Testis (tissue), 2 donors: ENCODE measurements at regions not wholly inside any gene's neighbourhood (a gene's known extent, or its start where the extent isn't known, plus 50 kb on each side); places are given as distances from the start of the nearest gene placed in this dataset.

Experiments used
- DNase-seq: peaks from one replicate; pipeline ENCODE4 v3.0.0-alpha.2; 2019
- H3K27ac ChIP-seq, 2 donors: fragments of 200-600 bp; sonication (generic); one replicate each; pipeline ENCODE4 v1.5.1; 2019
- H3K27me3 ChIP-seq: fragments of 200-600 bp; sonication (generic); one replicate; pipeline ENCODE4 v1.5.1; 2019
- H3K36me3 ChIP-seq: fragments of 200-600 bp; sonication (generic); one replicate; pipeline ENCODE4 v1.5.1; 2017; ENCODE audit warnings: low read depth; ENCODE audit errors: missing control alignments
- H3K4me1 ChIP-seq: fragments of 200-600 bp; sonication (generic); one replicate; pipeline ENCODE4 v1.5.1; 2019
- H3K4me3 ChIP-seq, 2 donors: fragments of 200-600 bp; sonication (generic); one replicate each; pipeline ENCODE4 v1.5.1; 2017 to 2019
- H3K9me3 ChIP-seq: fragments of 200-600 bp; sonication (generic); one replicate; pipeline ENCODE4 v1.5.1; 2017
- CTCF ChIP-seq, 3 experiments: fragments of 450-650 bp in 2 of 3; fragments of 200-600 bp in 1 of 3; sonication (generic) in 1 of 3; IDR thresholded peaks; one replicate each; pipeline ENCODE4 v1.5.1; 2016 to 2019; ENCODE audit warnings: antibody characterized with exemption in 3 of 3, mild to moderate bottlenecking in 2 of 3, moderate library complexity in 1 of 3
- POLR2A ChIP-seq: fragments of 450-650 bp; IDR thresholded peaks from one replicate; pipeline ENCODE4 v1.6.1; 2017; ENCODE audit warnings: antibody characterized with exemption, mild to moderate bottlenecking, moderate library complexity
- WGBS, 2 donors: methylation state at CpG; one replicate each; pipeline ENCODE4 v1.1.5; 2018; 5-methylcytosine and 5-hydroxymethylcytosine counted together
- intact Hi-C: fragments of 100-400 bp; cut with DNase I; formaldehyde crosslinking; loops from one replicate; pipeline ENCODE4 v1.15.1; 2023; ENCODE audit warnings: low total_unique reads

DNA sequence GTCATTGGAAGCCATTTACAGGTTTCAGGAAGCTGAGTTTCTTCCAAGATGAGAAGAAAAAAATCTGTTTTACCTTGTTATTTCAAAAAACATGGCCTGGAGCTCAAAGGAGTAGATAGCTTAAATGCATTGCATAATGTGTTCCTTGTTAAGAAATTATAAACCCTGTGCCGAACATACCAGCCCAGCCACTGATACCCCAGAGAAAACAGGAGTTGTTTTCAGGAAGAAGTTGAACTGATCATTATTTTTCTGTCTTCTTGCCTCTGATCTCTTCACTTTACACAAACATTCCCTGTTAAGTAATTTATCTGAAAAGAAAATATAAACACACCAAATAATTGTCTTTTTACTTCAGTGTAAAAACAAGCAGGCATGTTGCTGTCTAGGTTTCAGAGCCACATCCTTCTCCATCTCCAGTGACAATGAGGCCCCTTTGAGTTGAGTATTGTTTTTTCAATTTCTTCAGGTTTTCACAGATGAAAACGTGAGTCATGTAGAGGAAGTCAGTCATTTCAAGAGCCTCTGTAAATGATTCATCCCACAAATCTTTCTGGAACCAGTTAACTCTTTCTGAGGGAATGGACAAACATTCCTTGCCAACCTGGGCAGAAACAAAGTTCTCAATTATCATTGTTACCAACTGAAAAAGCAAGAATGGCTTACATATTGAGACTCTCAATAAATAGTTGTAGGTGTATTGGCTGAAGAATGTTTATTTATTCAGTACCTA lies 244.2 kb downstream of the IPMK start:
- H3K27me3 ChIP-seq = no peaks in the 10 kb centered on the region
- no peak overlapping the region for H3K27ac ChIP-seq
- WGBS, 2 donors = 8 to 36% methylated on average over 2 of the region's 2 CpGs
- intact Hi-C loops = no loop called here
- no peaks in the 10 kb centered on the region for H3K9me3 ChIP-seq
- TF ChIP-seq CTCF (IDR thresholded peaks at IDR 0.05) = no peak
- no peak for TF ChIP-seq POLR2A
- H3K36me3 ChIP-seq = no peaks in the 10 kb centered on the region
- no peak for DNase-seq
- no peaks in the 10 kb centered on the region for H3K4me1 ChIP-seq
- no peak overlapping the region for H3K4me3 ChIP-seq

DNA sequence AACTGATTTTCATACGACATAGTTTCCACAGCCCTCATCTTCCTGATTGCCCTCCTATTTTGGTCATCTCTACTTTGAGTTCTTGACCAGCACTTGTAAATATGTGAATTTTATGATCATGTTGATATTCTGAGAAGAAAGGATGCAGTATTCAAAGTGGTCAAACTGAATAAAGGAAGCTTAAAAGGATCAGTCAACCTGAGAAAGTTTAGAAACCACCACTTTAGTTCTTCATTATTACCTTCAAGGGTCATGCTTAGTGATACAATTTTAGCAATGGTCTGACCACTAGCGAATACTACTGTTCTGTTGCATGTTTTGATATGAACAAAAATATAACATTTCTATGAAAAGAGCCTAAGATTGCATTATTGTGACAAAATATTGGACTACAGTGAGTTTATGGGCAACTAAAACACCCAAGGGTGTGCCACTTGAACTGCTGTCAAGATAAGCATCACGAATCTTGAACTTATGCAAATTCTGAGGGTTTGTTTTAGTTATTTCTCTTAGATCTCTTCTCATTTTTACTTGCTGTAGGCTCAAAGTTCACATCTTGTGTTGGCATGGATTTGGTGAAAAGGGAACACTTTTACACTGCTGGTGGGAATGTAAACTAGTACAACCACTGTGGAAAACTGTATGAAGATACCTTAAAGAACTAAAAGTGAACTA lies 247.7 kb downstream of the IPMK start:
- no peak for DNase-seq
- no peak overlapping the region for H3K27ac ChIP-seq
- TF ChIP-seq POLR2A = no peak
- TF ChIP-seq CTCF (IDR thresholded peaks at IDR 0.05) = no peak
- WGBS, 2 donors = 85 to 87% methylated on average over 3 of the region's 3 CpGs
- no peaks in the 10 kb centered on the region for H3K36me3 ChIP-seq
- intact Hi-C loops = no loop called here
- no peaks in the 10 kb centered on the region for H3K9me3 ChIP-seq
- H3K4me1 ChIP-seq = no peaks in the 10 kb centered on the region
- H3K27me3 ChIP-seq = no peaks in the 10 kb centered on the region
- no peak overlapping the region for H3K4me3 ChIP-seq

DNA sequence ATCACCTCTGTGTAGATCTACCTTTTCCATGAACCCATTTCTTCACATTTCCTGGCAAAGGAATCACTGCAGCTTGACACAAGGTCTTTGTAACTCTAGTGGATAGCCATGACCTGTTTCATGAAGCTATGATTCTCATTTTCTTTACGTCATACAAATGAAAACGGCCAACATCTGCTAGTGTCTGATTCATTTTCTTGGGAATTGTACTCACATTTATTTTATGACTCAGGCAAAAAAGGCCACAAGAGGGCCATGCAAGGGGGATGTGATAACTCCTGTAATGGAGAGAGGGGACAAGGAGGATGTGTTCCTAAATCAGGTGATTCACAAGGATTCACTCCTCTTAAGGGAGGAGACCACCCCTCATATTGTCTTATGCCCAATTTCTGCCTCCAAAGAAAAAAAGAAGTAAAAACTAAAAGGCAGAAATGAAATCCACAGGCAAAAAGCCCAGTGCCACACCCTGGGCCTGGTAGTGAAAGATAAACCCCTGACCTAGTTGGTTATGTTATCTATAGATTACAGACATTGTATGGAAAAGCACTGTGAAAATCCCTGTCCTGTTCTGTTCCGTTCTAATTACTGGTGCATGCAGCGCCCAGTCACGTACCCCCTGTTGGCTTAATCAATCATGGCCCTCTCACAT lies 249.9 kb downstream of the IPMK start:
- WGBS, 2 donors = 87 to 96% methylated on average over 5 of the region's 5 CpGs
- Histone ChIP-seq H3K4me1 (no peaks in the 10 kb centered on the region), H3K27ac (no peak overlapping the region), H3K36me3 (no peaks in the 10 kb centered on the region), H3K9me3 (no peaks in the 10 kb centered on the region), H3K4me3 (no peak overlapping the region), H3K27me3 (no peaks in the 10 kb centered on the region)
- TF ChIP-seq CTCF (IDR thresholded peaks at IDR 0.05) = no peak
- TF ChIP-seq POLR2A = no peak
- intact Hi-C loops = no loop called here
- no peak for DNase-seq

DNA sequence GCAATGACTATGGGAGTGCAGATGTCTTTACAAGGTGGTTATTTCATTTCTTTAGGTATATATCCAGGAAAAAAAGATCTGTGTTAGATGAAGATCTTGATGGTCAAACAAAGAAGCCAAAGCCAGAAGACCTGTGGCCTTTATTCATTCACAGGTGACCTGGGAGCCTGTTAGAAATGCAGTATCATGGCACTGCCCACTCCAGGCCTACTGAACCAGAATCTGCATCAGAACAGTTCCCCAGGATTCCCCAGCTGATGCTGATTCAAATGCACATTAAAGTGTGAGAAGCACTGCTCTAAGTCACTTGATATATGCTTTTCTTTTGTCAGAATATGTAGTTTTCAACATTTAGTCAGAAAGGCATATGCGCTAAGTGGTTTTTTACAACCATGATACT lies 251.1 kb downstream of the IPMK start:
- WGBS, 2 donors = 89 to 95% methylated on average over 1 of the region's 1 CpG
- H3K4me3 ChIP-seq = no peak overlapping the region
- intact Hi-C loops = no loop called here
- no peaks in the 10 kb centered on the region for H3K9me3 ChIP-seq
- no peak overlapping the region for H3K27ac ChIP-seq
- H3K27me3 ChIP-seq = no peaks in the 10 kb centered on the region
- no peak for DNase-seq
- TF ChIP-seq POLR2A = no peak
- no peak for TF ChIP-seq CTCF (IDR thresholded peaks at IDR 0.05)
- no peaks in the 10 kb centered on the region for H3K4me1 ChIP-seq
- H3K36me3 ChIP-seq = no peaks in the 10 kb centered on the region
